Posterior vena cava (tissue), 2 donors: ENCODE measurements at regions not wholly inside any gene's neighbourhood (a gene's known extent, or its start where the extent isn't known, plus 50 kb on each side); places are given as distances from the start of the nearest gene placed in this dataset.
"Not testable (repeated sequence)": the region's sequence is repeated elsewhere in the genome, so short reads cannot be mapped to it uniquely, and the experiment has no call there.

ENCODE experiments used
- DNase-seq: peaks from one replicate; pipeline ENCODE4 v3.0.0-alpha.2; 2020; ENCODE audit warnings: low spot score
- intact Hi-C, 2 donors: fragments of 100-400 bp; cut with DNase I; formaldehyde crosslinking; loops; one replicate each; pipeline versions ENCODE4 v1.14.1 to v1.14.2; 2022 to 2023
- donor health status: DM: yes; HTN: yes; CAD: no.
- donor health status: DM: yes; HTN: yes; CAD: no.

- DNase-seq = no peak
- intact Hi-C loops = no loop called here
These were observed 51.9 kb upstream of the SPDL1 start for GRCh38 chr5:169531631-169532030.

DNA sequence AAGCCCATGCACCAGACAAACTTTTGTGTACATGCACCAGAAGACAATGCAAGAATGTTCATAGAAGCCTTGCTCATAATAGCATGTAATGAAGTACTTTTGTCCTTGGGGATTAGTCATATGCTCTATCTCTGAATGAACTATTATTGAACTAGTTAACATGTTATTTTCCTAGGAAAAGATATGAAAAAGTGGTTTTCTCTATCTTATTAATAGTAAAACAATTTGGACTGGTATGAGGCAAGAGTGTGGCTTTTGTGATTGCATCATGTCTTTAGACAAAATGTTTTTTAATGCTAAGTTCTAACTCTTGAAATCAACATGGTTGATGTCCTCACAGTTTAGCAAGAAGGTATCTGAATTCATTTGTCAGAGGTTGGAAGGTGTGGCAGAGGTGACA, 55.7 kb upstream of the SPDL1 start:
- no peak for DNase-seq
- intact Hi-C loops = no loop called here

DNA sequence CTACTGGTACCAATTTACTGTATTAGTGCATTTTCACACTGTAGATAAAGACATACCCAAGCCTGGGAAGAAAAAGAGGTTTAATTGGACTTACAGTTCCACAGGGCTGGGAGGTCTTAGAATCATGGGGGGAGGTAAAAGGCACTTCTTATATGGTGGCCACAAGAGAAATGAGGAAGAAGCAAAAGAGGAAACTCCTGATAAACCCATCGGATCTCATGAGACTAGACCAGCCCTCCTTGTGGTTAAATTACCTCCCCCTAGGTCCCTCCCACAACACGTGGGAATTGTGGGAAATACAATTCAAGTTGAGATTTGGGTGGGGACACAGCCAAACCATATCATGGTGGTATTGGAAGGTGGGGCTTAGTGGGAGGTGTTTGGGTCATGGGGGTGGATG, 56.5 kb upstream of the SPDL1 start:
- no peak for DNase-seq

GRCh38 chr5:169522851-169523250, 60.7 kb upstream of the SPDL1 start:
- intact Hi-C loops = no loop called here
- DNase-seq = no peak

More for the DNA sequence above, 56.5 kb upstream of the SPDL1 start:
- intact Hi-C loops = no loop called here

GRCh38 chr5:169521366-169521983, 62.1 kb upstream of the SPDL1 start:
- DNase-seq = no peak

DNA sequence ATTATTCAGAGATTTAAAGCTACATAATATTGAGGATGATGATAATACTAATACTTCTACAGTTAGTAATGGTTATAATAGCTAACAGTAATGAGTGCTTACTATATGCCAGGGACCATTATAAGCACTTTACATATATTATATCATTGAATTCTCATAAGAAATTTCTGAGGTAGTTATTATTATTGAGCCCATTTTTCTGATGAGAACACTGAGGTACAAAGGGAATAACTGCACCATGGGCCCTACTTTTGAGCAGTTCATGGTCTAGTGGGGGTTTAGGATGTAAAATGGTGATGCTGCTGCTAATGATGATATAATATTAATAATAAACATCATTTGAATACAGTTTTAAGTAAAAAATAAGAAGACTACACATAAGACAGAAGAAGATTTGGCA, 64.2 kb upstream of the SPDL1 start:
- intact Hi-C loops = no loop called here

More at GRCh38 chr5:169521366-169521983, 62.1 kb upstream of the SPDL1 start:
- intact Hi-C loops = no loop called here

DNA sequence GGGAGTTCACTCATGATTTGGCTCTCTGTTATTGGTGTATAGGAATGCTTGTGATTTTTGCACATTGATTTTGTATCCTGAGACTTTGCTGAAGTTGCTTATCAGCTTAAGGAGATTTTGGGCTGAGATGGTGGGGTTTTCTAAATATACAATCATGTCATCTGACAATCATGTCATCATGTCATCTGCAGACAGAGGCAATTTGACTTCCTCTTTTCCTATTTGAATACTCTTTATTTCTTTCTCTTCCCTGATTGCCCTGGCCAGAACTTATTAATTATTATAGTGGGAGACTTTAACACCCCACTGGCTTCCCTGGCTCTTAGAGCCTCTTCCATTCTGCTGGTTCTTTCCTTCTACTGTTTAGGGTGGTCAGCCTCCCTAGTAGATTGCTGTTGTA, 64.8 kb upstream of the SPDL1 start:
- DNase-seq, intact Hi-C loops: not testable (repeated sequence)

More for the DNA sequence above, 64.2 kb upstream of the SPDL1 start:
- DNase-seq = no peak

- intact Hi-C loops = no loop called here
- DNase-seq = no peak
These were observed 71.2 kb upstream of the SPDL1 start for GRCh38 chr5:169512385-169512784.

GRCh38 chr5:169511708-169512107, 71.9 kb upstream of the SPDL1 start:
- no peak for DNase-seq
- intact Hi-C loops = no loop called here

DNA sequence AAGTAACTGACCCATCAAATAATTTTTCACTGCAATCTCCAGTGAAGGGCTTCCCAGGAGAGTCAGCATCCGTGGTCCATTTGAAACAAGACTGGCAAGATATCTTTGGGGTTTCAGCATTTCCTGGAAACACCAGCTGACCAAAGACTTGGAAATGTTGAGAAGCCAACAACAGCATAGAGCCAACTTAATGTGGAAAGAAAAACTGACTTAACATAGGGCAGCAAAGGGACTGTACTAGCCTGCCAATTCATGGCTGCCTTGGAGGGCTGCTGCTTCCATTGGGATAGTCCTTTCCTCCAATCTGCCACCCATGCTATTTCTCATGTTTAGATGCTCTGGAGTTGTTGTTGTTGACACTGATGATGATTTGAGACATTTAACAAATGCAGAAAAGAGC, 76.5 kb upstream of the SPDL1 start:
- intact Hi-C loops = no loop called here
- no peak for DNase-seq

DNA sequence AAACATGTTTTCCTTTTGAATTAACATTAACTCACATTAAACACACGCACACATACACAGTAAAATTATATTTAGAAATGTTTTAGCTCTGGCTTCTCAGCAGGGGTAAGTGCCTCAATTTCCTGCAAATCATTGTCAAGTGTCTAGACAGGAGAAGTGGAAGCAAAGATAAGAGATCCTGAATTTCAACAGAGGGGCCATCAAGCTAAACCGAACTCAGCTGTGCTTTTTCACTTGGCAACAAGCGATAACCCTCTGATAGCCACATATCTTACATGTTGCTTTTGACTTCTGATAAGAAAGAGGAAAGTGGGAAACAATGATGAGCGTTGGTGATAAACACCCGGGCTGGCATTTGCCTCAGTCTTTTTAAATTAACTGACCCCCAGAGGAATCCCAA, 79.7 kb upstream of the SPDL1 start:
- DNase-seq = no peak
- intact Hi-C loops = no loop called here

DNA sequence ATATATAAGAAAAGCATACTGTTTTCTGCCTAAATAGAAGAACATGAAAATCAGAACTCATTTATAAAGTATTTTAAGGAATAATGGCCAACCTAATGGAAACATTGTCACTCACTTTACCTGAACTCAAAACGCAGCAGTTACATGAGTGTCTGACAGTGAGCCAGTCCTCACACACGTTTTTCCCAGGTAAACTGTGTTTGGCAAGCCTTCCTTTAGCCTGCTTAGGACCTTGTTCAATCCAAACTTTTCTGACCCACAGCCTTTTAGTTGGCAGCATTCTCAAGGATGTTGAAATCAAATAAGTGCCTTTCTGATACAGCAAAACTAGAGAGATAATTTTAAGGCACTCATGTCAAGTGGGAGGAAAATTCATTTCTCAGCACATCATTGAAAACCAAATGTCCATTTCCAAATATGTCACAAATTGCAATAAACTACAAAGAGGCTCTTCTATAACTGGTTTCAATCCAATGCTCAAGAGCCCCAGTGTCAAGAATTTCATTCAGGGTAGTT, 83.5 kb upstream of the SPDL1 start:
- intact Hi-C loops = no loop called here
- DNase-seq = no peak

GRCh38 chr5:169496878-169497277, 86.7 kb upstream of the SPDL1 start:
- intact Hi-C loops = no loop called here
- DNase-seq = no peak

- no peak for DNase-seq
- intact Hi-C loops = no loop called here
These were observed 88.5 kb upstream of the SPDL1 start for GRCh38 chr5:169494941-169495548.

DNA sequence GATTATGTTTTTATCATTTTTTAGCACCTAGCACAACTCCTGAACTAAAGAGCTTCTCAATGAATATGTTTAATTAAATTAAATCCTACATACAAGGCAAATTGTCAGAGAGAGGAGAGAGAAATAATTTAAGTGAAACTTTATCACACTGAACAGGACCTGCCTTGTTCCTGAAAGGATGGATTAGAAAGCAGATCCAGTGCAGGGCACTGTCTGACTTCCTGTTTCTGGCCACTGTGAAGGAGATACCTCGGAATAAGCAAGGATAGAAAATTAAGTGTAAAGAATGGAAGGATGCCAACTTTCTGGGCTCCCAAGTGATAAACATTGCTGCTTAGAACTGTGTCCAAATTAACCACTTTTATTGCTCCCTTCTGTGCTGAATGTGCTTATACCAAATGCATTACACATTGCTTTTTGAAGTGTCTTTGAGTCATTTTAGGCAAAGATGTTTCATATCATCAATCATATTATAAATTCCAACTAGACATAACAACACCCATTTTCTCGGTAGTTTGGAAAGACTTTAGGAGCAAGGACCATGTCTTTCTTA, 89.1 kb upstream of the SPDL1 start:
- intact Hi-C loops = no loop called here
- no peak for DNase-seq

DNA sequence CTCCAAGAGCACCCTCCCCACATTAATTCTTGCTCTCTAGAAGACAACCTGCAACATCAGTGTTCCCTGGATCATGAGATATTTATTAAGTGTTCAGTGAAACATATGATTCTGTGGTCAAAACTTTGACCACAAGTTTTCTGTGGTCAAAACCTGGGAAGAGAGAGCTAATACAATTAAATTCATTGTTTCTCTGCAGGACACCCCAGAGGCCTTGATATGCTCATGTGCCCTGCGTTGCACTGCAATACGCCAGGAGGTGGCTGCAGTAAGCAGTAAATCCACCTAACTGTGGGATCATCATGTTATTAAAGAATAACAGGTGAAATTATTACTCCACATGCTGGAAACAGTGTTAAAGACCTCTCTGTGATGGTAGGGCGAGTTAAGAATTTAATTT, 109.3 kb upstream of the SPDL1 start:
- intact Hi-C loops = no loop called here
- DNase-seq = no peak

- no peak for DNase-seq
- intact Hi-C loops = no loop called here
These were observed 111.0 kb upstream of the SPDL1 start for GRCh38 chr5:169472544-169472943.

DNA sequence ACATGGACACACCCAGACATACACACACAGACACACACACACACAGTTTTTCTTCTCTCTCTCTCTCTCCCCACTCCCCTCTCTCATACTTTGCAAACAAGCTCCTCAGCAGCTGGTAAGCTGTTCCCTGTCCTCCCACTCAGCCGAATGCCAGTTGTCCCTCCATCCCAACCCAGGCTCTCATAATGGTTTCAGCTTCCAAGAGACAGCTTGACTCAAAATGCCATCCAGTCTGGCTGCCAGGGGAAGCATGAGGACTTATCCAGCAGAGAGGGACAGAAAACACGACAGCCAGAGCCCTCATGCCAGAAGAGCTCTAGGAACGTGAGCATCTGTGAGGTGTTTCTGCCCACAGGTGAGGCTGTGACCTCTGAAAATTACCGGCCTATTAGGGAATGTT, 112.6 kb upstream of the SPDL1 start:
- intact Hi-C loops = no loop called here
- no peak for DNase-seq

- intact Hi-C loops = no loop called here
These were observed 116.4 kb upstream of the SPDL1 start for GRCh38 chr5:169467041-169467771.

DNA sequence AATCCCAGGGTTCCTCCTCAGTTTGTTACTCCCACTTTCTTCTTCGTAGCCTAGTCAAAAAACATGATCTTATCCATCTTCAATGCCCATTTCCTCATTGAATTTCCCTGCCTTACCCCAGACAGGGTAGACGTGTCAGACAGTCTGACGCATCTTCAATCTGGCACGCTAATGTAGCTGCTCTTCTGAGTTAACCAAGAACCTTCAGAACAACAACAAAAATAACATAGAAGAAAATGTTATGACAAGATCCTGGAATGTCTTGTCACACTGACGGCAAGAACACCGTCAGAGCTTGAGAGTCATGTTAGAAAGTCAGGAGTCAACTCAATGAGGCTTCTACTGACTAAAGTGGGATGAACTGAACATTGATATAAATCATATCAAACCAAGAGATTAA, 122.7 kb upstream of the SPDL1 start:
- intact Hi-C loops = no loop called here
- no peak for DNase-seq

More at GRCh38 chr5:169467041-169467771, 116.4 kb upstream of the SPDL1 start:
- DNase-seq = no peak
